HG02870 (cell line): ENCODE measurements at regions not wholly inside any gene's neighbourhood (a gene's known extent, or its start where the extent isn't known, plus 50 kb on each side); places are given as distances from the start of the nearest gene placed in this dataset.

Experiments
- ATAC-seq: cut with Tn5 transposase; IDR thresholded peaks from one replicate; pipeline ENCODE4 v1.9.1; 2021; ENCODE audit warnings: mild to moderate bottlenecking, moderate library complexity; ENCODE audit not compliant: unreplicated experiment

DNA sequence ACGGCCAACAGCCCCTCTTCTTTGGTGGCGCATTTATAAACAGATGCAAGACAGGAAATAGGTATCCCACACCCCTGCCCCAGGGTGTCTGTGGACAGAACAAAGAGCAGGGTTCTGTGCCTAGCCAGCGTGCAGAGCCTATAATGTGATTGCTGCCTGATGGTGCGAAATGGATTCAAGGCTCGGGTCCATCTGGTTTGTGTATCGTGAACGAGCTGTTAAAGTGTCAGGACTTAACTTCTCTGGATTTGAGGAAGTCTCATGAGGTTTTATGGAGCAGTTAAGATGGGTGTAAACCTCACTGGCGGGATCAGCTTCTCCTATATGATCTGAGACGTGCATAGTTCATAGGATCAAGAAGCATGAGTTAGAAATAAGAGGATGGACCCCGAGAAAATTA is 388.7 kb upstream of the TBX3 start:
- no peak for ATAC-seq

- no peak for ATAC-seq
Measured at GRCh38 chr12:115070313-115070712, 386.3 kb upstream of the TBX3 start.

DNA sequence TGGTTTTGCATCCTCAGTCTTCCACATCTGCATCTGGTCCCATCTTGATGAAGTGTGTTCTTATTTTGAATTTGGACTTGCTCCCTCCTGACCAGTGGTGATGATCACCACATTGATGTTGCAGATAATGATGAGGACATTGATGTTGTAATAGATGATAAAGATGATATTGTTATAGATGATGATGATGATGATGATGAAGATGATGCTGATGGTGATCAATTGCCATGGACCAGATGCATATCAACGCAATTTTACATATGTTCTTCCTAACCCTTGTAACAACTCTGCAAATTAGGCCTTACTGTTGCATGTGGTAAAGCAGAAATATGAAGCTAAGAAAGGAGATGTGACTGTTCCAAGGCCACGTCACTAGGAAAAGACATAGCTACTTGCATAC is 380.3 kb upstream of the TBX3 start:
- ATAC-seq: no peak

DNA sequence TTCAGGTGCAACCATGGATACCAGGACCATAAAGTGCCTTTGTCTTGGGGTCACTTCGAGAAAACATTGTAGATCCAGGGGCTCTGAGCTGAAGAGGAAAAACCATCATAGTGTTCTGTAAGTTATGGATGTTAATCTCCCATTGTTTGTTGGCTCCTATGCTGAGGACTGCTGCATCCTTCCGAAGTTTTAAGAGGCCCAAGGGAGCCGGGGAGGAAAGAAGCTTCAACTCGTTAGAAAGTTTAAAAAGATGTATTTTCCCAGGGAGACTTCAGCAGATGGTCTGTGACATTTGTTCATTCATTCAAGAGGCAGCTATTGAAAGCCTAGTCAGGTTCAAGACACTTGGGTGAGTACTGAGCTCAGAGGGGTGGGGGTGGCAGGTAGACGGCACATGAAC is 378.8 kb upstream of the TBX3 start:
- no peak for ATAC-seq

- no peak for ATAC-seq
Measured at GRCh38 chr12:115060477-115061168, 376.6 kb upstream of the TBX3 start.

DNA sequence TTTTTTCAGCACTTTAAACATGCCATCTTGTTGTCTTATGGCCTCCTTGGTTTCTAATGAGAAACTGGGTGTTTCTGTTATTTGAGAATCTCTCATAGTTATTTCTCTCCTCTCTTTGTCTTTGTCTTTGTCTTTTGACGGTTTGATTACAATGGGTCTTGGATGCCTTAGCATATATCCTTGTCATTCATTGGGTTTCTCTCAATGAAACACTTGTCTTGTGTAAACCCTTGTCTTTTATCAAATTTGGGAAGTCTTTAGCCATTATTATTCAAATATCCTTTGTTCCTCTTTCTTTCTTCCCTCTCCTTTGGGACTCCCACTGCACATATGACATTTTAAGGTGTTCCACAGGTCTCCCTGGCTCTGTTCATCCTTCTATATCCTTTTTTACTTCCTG is 373.5 kb upstream of the TBX3 start:
- ATAC-seq: no peak

- ATAC-seq: no peak
Measured at GRCh38 chr12:115051378-115051777, 367.4 kb upstream of the TBX3 start.

DNA sequence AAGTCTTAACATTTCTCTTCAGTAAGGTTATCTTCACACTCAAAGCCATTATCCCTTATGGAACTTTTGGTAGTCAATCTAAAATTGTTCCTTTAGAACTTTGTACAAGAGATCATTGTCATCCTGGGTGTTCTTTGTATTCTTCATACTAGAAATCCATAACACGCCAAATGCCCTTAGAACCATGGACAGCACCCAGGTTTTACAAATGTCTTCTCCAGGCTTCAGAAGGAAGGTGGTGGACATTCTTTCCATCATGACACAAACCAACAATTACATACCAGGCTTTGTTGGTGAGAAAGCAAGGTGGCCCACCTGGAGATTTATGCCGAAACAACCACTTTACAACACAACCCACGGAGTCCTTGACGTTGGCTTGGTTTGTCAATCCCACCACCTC is 365.6 kb upstream of the TBX3 start:
- ATAC-seq: no peak

- no peak for ATAC-seq
Measured at GRCh38 chr12:115046805-115047204, 362.8 kb upstream of the TBX3 start.

DNA sequence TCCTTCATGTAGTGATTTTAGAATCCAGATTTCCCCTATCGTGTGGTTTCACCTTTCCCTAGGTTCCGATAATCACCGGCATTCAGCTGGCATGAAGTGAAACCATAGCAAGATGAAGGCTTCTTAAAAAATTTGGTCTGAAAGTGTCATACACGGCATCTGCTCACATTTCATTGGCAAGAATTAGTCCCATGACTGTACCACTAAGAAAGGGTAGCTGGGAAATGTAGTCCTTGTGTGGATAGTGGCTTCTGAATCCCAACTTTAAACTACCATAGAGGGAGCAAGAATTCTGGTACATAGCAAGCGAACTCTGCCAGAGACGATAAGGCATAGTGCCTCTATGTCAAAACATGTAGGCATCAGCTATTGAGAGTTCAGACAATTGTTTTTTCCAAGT is 360.1 kb upstream of the TBX3 start:
- no peak for ATAC-seq

DNA sequence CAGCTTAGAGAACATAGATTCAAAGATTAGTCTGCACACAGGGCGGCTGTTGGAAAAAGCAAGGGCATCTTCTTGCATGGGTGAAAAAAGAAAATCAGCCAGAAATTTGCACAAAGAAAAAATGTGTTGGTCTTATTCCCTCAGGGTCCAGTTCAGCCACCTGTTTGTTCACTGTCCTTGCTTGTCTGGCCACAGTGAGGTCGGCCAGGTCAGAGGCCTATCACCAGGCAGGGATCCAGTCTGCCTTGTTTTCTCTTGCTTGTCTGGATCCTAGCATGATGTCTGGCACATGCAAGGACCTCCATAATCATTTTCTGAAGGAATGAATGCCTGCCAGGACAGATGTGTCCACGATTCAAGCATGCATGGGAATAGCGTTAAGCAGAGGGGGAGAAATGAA is 359.1 kb upstream of the TBX3 start:
- ATAC-seq: no peak

GRCh38 chr12:115042341-115042740 is 358.4 kb upstream of the TBX3 start:
- no peak for ATAC-seq

DNA sequence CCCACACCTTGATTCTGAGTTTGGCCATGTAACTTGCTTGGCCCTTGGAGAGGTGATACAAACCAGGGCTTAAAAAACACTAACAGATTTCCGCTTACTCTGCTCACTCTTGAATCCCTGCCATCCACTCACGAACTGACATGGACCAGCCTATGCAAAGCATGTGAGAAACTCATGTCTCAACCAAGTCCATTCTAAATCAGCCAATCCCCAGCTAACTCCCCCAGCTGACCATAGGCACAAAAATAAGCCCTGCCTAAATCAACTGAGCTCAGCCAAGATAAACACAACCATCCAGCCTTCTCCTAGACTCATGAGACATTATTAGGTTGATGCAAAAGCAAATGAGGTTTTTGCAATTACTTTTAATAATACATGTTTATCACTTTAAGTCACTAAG is 353.9 kb upstream of the TBX3 start:
- ATAC-seq: no peak

- ATAC-seq: no peak
Measured at GRCh38 chr12:115035535-115036107, 351.6 kb upstream of the TBX3 start.

- ATAC-seq: no peak
Measured at GRCh38 chr12:115032521-115032920, 348.5 kb upstream of the TBX3 start.

DNA sequence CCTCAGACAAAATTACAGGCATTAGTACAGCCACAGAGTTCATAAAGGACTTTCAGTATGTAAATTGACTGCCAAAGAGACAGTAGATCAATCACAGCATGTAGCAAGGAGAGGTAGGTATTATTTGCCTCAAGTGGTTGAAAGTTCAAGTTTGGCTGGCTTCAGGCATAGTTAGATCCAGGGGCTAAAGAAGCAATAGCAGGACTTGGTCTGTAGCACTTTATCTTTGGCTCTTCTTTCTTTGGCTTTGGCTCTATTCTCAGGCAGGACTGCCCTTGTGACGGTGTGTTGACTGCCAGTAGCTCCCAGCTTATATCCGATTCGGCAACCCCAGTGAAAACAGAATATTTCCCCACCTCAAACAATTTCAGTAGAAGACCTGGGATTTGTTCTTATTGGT is 346.0 kb upstream of the TBX3 start:
- no peak for ATAC-seq

DNA sequence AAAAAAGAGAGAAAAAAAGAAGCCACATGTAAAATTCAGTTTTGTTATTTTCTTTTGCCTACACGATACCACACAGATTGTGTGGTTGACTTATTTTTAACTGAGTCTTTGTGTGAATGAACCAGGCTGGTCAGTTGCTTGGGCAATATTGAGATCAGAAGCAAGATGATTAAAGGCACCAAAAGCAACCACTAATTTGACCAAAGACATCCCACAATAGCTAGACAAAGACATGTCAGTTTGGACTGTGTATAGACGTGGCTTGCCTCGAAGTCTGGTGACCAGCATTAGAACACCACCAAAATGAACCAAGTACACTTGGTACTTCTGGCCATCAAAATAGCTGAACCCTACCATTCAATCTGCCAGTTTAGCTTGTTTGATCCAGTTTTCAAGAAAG is 340.6 kb upstream of the TBX3 start:
- ATAC-seq: no peak

- ATAC-seq: no peak
Measured at GRCh38 chr12:115023279-115024265, 339.6 kb upstream of the TBX3 start.

GRCh38 chr12:115020091-115020490 is 336.1 kb upstream of the TBX3 start:
- no peak for ATAC-seq

- no peak for ATAC-seq
Measured at GRCh38 chr12:115017346-115017745, 333.4 kb upstream of the TBX3 start.

- no peak for ATAC-seq
Measured at GRCh38 chr12:115013236-115013981, 329.4 kb upstream of the TBX3 start.
